SK-N-SH (cell line): ENCODE measurements at regions not wholly inside any gene's neighbourhood (a gene's known extent, or its start where the extent isn't known, plus 50 kb on each side); places are given as distances from the start of the nearest gene placed in this dataset.

Source experiments
- CHD2 ChIP-seq: fragments of 150-350 bp; IDR thresholded peaks from 2 replicates; pipeline ENCODE4 v1.6.1; 2018; ENCODE audit warnings: low read length; ENCODE audit not compliant: partially characterized antibody
- EP300 ChIP-seq, 2 experiments: IDR thresholded peaks; 2 replicates each; pipeline versions ENCODE4 v1.4.0 to v1.6.1; 2012; ENCODE audit warnings: borderline replicate concordance in 1 of 2, low read depth in 1 of 2, low read length in 1 of 2
- FOXM1 ChIP-seq: IDR thresholded peaks from 2 replicates; pipeline ENCODE4 v1.4.0; 2012; ENCODE audit warnings: low read depth, mild to moderate bottlenecking
- GABPA ChIP-seq: IDR thresholded peaks from 2 replicates; pipeline ENCODE4 v1.4.0; 2012; ENCODE audit warnings: low read depth, mild to moderate bottlenecking
- JUND ChIP-seq: IDR thresholded peaks from 2 replicates; pipeline ENCODE4 v1.4.0; 2012
- RCOR1 ChIP-seq: fragments of 150-350 bp; IDR thresholded peaks from 2 replicates; pipeline ENCODE4 v1.6.1; 2017; ENCODE audit warnings: antibody characterized with exemption, low read length
- SMC3 ChIP-seq: IDR thresholded peaks from 2 replicates; pipeline ENCODE4 v1.6.1; 2012; ENCODE audit warnings: low read depth, low read length, improper control_type of control experiment
- TF ChIP-seq, protein P1 (sequence below): IDR thresholded peaks from 2 replicates; pipeline ENCODE4 v1.4.0; 2012; ENCODE audit warnings: low read depth
- TF ChIP-seq, protein P2 (sequence below): fragments of 200-600 bp; sonication (generic); IDR thresholded peaks from 2 replicates; pipeline ENCODE4 v1.6.1; 2017; ENCODE audit warnings: antibody characterized with exemption, mild to moderate bottlenecking, moderate library complexity
- TF ChIP-seq, protein P3 (sequence below): IDR thresholded peaks from 2 replicates; pipeline ENCODE4; 2012
- TF ChIP-seq, protein P4 (sequence below): IDR thresholded peaks from 2 replicates; pipeline ENCODE4 v1.6.1; 2012; ENCODE audit warnings: mild to moderate bottlenecking, low read depth, low read length, moderate library complexity

DNA sequence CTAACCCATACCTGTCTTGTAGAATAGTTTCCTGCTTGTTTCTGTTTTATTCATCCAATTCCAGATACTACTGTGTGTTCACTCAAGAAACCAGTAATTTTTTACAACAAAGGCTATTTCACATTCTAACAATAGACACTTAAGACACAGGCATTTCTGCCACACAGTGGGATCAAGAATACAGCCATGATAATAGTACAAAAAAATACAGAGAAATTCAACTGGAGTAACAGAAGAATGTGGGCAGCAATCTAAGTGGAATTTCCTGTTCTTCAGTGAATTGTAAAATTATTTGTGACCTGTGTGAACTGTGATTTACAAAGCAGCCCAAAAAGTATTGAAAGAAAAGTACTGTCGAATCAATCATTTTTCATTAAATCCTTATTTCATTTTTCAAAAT lies 282.9 kb downstream of the CCER1 start:
- TF ChIP-seq, protein P1, sequence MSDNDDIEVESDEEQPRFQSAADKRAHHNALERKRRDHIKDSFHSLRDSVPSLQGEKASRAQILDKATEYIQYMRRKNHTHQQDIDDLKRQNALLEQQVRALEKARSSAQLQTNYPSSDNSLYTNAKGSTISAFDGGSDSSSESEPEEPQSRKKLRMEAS = no peak
- TF ChIP-seq, protein P2, sequence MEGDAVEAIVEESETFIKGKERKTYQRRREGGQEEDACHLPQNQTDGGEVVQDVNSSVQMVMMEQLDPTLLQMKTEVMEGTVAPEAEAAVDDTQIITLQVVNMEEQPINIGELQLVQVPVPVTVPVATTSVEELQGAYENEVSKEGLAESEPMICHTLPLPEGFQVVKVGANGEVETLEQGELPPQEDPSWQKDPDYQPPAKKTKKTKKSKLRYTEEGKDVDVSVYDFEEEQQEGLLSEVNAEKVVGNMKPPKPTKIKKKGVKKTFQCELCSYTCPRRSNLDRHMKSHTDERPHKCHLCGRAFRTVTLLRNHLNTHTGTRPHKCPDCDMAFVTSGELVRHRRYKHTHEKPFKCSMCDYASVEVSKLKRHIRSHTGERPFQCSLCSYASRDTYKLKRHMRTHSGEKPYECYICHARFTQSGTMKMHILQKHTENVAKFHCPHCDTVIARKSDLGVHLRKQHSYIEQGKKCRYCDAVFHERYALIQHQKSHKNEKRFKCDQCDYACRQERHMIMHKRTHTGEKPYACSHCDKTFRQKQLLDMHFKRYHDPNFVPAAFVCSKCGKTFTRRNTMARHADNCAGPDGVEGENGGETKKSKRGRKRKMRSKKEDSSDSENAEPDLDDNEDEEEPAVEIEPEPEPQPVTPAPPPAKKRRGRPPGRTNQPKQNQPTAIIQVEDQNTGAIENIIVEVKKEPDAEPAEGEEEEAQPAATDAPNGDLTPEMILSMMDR = no peak
- TF ChIP-seq JUND (no peak), SMC3 (no peak), RCOR1 (no peak), FOXM1 (no peak), GABPA (no peak), EP300 (IDR thresholded peaks at IDR 0.05; ENCODE audit: borderline replicate concordance in 1 of 2, low read depth in 1 of 2, low read length in 1 of 2) (no peak), CHD2 (no peak)
- TF ChIP-seq, protein P3, sequence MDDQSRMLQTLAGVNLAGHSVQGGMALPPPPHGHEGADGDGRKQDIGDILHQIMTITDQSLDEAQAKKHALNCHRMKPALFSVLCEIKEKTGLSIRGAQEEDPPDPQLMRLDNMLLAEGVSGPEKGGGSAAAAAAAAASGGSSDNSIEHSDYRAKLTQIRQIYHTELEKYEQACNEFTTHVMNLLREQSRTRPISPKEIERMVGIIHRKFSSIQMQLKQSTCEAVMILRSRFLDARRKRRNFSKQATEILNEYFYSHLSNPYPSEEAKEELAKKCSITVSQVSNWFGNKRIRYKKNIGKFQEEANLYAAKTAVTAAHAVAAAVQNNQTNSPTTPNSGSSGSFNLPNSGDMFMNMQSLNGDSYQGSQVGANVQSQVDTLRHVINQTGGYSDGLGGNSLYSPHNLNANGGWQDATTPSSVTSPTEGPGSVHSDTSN = no peak
- TF ChIP-seq, protein P4, sequence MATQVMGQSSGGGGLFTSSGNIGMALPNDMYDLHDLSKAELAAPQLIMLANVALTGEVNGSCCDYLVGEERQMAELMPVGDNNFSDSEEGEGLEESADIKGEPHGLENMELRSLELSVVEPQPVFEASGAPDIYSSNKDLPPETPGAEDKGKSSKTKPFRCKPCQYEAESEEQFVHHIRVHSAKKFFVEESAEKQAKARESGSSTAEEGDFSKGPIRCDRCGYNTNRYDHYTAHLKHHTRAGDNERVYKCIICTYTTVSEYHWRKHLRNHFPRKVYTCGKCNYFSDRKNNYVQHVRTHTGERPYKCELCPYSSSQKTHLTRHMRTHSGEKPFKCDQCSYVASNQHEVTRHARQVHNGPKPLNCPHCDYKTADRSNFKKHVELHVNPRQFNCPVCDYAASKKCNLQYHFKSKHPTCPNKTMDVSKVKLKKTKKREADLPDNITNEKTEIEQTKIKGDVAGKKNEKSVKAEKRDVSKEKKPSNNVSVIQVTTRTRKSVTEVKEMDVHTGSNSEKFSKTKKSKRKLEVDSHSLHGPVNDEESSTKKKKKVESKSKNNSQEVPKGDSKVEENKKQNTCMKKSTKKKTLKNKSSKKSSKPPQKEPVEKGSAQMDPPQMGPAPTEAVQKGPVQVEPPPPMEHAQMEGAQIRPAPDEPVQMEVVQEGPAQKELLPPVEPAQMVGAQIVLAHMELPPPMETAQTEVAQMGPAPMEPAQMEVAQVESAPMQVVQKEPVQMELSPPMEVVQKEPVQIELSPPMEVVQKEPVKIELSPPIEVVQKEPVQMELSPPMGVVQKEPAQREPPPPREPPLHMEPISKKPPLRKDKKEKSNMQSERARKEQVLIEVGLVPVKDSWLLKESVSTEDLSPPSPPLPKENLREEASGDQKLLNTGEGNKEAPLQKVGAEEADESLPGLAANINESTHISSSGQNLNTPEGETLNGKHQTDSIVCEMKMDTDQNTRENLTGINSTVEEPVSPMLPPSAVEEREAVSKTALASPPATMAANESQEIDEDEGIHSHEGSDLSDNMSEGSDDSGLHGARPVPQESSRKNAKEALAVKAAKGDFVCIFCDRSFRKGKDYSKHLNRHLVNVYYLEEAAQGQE = no peak
